HPDE6-E6E7 (cell line): ENCODE measurements at regions not wholly inside any gene's neighbourhood (a gene's known extent, or its start where the extent isn't known, plus 50 kb on each side); places are given as distances from the start of the nearest gene placed in this dataset.

Experiments used
- DNase-seq: peaks from one replicate; pipeline ENCODE4 v3.0.0; 2011; ENCODE audit warnings: missing footprints; ENCODE audit errors: extremely low spot score

GRCh38 chr3:81980596-81981494, 219.4 kb upstream of the GBE1 start:
- peak; percentile 2 for DNase-seq

GRCh38 chr3:81974751-81975150, 213.3 kb upstream of the GBE1 start:
- DNase-seq, result no peak

GRCh38 chr3:81968658-81969057, 207.2 kb upstream of the GBE1 start:
- DNase-seq, result no peak

GRCh38 chr3:81967393-81967792, 205.9 kb upstream of the GBE1 start:
- DNase-seq, result no peak

GRCh38 chr3:81965696-81966095, 204.3 kb upstream of the GBE1 start:
- DNase-seq, result no peak

GRCh38 chr3:81962396-81962795, 201.0 kb upstream of the GBE1 start:
- DNase-seq, result no peak

- no peak for DNase-seq
Observed at GRCh38 chr3:81958972-81959640, 197.7 kb upstream of the GBE1 start.

- DNase-seq, result no peak
Observed at GRCh38 chr3:81955878-81956277, 194.4 kb upstream of the GBE1 start.

GRCh38 chr3:81953111-81953510, 191.7 kb upstream of the GBE1 start:
- DNase-seq, result no peak

GRCh38 chr3:81952141-81952540, 190.7 kb upstream of the GBE1 start:
- no peak for DNase-seq

GRCh38 chr3:81951636-81952035, 190.2 kb upstream of the GBE1 start:
- no peak for DNase-seq

GRCh38 chr3:81951106-81951505, 189.7 kb upstream of the GBE1 start:
- no peak for DNase-seq

- no peak for DNase-seq
Observed at GRCh38 chr3:81947359-81947758, 185.9 kb upstream of the GBE1 start.

GRCh38 chr3:81938681-81939080, 177.2 kb upstream of the GBE1 start:
- DNase-seq, result no peak

GRCh38 chr3:81936817-81937216, 175.4 kb upstream of the GBE1 start:
- DNase-seq, result no peak

GRCh38 chr3:81932681-81933080, 171.2 kb upstream of the GBE1 start:
- DNase-seq, result no peak

- no peak for DNase-seq
Observed at GRCh38 chr3:81931265-81932251, 170.1 kb upstream of the GBE1 start.

- DNase-seq, result no peak
Observed at GRCh38 chr3:81929697-81930096, 168.3 kb upstream of the GBE1 start.

- no peak for DNase-seq
Observed at GRCh38 chr3:81927811-81928210, 166.4 kb upstream of the GBE1 start.

- no peak for DNase-seq
Observed at GRCh38 chr3:81925385-81925784, 163.9 kb upstream of the GBE1 start.

GRCh38 chr3:81923038-81923437, 161.6 kb upstream of the GBE1 start:
- DNase-seq, result no peak

- no peak for DNase-seq
Observed at GRCh38 chr3:81922404-81922803, 161.0 kb upstream of the GBE1 start.
